ENCODE measurements at regions not wholly inside any gene's neighbourhood (a gene's known extent, or its start where the extent isn't known, plus 50 kb on each side); places are given as distances from the start of the nearest gene placed in this dataset.

DNA sequence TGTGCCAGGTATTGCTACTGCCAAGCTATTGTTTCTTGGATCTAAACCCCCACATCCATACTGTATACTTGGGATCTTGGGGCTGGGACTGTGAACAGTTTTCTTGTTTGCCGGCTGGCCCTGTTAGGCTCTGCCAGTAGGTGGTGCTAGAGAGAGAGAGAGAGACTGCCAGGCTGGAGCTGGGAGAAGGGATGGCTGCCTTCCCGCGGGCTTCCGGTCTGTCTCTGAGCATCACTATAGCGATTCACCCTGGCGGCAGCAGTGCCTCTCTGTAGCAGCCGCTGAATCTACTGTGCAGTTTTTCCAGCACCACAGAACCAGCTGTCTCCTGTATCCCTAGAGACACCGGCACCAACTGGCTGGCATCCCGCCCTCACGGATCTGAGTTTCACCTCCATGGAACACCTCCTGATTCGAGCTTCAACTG, 201.2 kb downstream of the UTP18 start:
- WGBS, result 64% methylated on average over 11 of the region's 11 CpGs
- H3K27me3 ChIP-seq, result no peaks in the 10 kb centered on the region
- no peak for TF ChIP-seq POLR2A (IDR thresholded peaks at IDR 0.05; ENCODE audit: low read depth)
- TF ChIP-seq, protein P1, sequence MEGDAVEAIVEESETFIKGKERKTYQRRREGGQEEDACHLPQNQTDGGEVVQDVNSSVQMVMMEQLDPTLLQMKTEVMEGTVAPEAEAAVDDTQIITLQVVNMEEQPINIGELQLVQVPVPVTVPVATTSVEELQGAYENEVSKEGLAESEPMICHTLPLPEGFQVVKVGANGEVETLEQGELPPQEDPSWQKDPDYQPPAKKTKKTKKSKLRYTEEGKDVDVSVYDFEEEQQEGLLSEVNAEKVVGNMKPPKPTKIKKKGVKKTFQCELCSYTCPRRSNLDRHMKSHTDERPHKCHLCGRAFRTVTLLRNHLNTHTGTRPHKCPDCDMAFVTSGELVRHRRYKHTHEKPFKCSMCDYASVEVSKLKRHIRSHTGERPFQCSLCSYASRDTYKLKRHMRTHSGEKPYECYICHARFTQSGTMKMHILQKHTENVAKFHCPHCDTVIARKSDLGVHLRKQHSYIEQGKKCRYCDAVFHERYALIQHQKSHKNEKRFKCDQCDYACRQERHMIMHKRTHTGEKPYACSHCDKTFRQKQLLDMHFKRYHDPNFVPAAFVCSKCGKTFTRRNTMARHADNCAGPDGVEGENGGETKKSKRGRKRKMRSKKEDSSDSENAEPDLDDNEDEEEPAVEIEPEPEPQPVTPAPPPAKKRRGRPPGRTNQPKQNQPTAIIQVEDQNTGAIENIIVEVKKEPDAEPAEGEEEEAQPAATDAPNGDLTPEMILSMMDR (IDR thresholded peaks at IDR 0.05), result peak; percentile 36 to 82 (median 49)
- intact Hi-C loops (cut with DNase I), result no loop called here
- H3K9me3 ChIP-seq, result no peaks in the 10 kb centered on the region
- no peak overlapping the region for H3K27ac ChIP-seq (replicated peaks in 1 of 4)
- peak; percentile 89 for DNase-seq (ENCODE audit: extremely low spot score)
- H3K4me3 ChIP-seq, result no peak overlapping the region
- no peaks in the 10 kb centered on the region for H3K36me3 ChIP-seq
- H3K4me1 ChIP-seq, result peaks cover 0 to 8% (median 7%) of the 10 kb centered on the region in 4 donors

DNA sequence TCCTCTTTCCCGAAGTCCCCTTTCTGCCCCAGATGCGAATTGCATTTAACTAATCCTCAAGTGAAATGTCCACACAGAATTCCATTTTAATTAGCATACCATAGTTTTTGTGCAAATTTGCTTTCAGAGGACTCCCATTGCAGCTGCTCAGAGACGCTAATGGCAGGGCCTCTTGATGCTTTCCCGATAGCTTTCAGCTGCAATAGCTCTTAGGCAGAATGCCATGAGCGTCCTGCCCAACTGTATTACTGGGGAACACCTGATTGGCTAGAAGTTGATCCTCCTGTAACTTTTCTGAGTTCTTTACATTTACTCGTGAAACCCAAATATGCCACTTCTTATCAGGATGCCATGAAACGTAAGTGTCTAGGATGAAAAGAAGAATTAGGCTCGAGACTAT, 203.0 kb downstream of the UTP18 start:
- intact Hi-C loops (cut with DNase I), result no loop called here
- DNase-seq (ENCODE audit: extremely low spot score), result peak; percentile 39

DNA sequence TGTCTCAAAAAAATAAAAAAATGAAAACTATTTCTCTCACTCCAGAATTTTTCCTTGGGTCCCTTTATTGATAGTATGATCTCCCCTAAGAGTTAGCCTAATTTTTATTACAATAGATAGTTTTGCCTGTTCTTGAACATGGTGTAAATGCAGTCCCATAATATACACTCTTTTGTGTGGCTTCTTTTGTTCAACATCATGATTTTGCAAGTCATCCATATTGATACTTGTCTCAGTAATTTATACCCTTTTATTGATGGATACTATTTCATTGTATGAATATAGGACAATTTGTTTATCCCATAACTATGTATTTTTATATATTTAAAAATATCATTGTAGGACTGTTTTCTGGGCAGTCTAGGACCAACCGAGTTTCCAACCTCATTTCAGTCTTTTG, 207.0 kb downstream of the UTP18 start:
- DNase-seq (ENCODE audit: extremely low spot score), result no peak
- no peak overlapping the region for H3K27ac ChIP-seq (replicated peaks in 1 of 4)
- TF ChIP-seq EP300 (IDR thresholded peaks at IDR 0.05) (no peak), POLR2AphosphoS5 (IDR thresholded peaks at IDR 0.05) (no peak), POLR2A (IDR thresholded peaks at IDR 0.05; ENCODE audit: low read depth) (no peak)
- TF ChIP-seq, protein P1 (IDR thresholded peaks at IDR 0.05), result no peak
- no peaks in the 10 kb centered on the region for H3K9me3 ChIP-seq
- 88% methylated on average over 1 of the region's 1 CpG for WGBS
- H3K4me3 ChIP-seq, result no peak overlapping the region
- H3K4me1 ChIP-seq, result no peaks in the 10 kb centered on the region
- intact Hi-C loops (cut with DNase I), result no loop called here
- H3K36me3 ChIP-seq, result no peaks in the 10 kb centered on the region
- H3K27me3 ChIP-seq, result peaks cover 0 to 4% (median 0%) of the 10 kb centered on the region in 4 donors

More for the DNA sequence above, 203.0 kb downstream of the UTP18 start:
- Histone ChIP-seq H3K4me1 (no peaks in the 10 kb centered on the region), H3K9me3 (no peaks in the 10 kb centered on the region), H3K36me3 (no peaks in the 10 kb centered on the region), H3K27ac (replicated peaks in 1 of 4) (no peak overlapping the region), H3K4me3 (no peak overlapping the region), H3K27me3 (no peaks in the 10 kb centered on the region)
- WGBS, result 70% methylated on average over 8 of the region's 8 CpGs
- TF ChIP-seq EP300 (IDR thresholded peaks at IDR 0.05), result no peak
- TF ChIP-seq POLR2A (IDR thresholded peaks at IDR 0.05; ENCODE audit: low read depth), result no peak
- no peak for TF ChIP-seq POLR2AphosphoS5 (IDR thresholded peaks at IDR 0.05)
- TF ChIP-seq, protein P1 (IDR thresholded peaks at IDR 0.05), result no peak

DNA sequence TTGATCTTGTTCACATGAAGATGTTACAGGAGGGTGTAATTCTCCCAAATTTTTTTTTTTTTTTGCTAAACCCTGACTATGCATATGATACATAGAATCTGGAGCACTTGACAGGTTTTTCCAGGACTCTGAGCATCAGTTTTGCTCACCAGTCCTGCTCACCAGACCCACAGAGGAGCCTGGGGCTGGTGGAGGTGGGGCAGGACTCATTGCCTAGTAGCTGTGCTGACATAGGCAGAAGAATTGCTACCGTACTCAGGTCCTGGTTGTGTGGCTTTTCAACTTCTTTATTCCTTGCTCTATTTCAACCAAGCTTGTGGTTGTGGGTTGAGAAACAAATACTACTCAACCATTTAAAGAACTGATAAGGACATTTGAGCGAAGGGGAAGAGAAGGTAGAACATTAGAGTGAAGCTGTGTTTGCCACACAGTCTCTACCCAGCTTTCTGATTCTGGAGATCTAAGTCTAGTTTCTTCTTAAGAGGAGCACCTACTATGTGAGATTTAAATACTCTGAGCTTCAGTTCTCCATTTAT, 212.4 kb downstream of the UTP18 start:
- 70% methylated on average over 2 of the region's 2 CpGs for WGBS
- TF ChIP-seq POLR2A (IDR thresholded peaks at IDR 0.05; ENCODE audit: low read depth) (no peak), EP300 (IDR thresholded peaks at IDR 0.05) (no peak), POLR2AphosphoS5 (IDR thresholded peaks at IDR 0.05) (no peak)
- TF ChIP-seq, protein P1 (IDR thresholded peaks at IDR 0.05), result no peak
- Histone ChIP-seq H3K27me3 (peaks cover 0 to 15% (median 0%) of the 10 kb centered on the region in 4 donors), H3K27ac (replicated peaks in 1 of 4) (no peak overlapping the region), H3K9me3 (no peaks in the 10 kb centered on the region), H3K4me3 (no peak overlapping the region), H3K4me1 (no peaks in the 10 kb centered on the region), H3K36me3 (no peaks in the 10 kb centered on the region)
- intact Hi-C loops (cut with DNase I), result no loop called here
- no peak for DNase-seq (ENCODE audit: extremely low spot score)

DNA sequence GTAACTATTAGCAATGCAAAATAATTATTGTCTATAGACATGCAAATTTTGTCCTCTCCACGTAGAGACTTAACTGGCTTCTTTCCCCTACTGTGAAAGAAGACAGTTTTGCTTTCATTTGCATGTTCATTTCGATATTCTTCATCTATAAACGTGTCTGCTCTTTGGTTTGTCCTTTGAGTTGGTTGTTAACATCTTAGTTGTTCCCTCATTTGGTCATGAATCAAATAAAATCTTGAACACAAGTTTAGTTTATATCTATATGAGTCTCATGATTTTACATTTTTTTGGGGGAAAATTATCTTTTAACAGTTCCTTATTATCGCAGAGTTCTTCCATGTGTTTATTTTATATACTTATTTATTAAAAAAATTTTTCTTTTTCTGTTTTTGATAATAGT, 214.4 kb downstream of the UTP18 start:
- TF ChIP-seq EP300 (IDR thresholded peaks at IDR 0.05), result no peak
- no peak for TF ChIP-seq POLR2A (IDR thresholded peaks at IDR 0.05; ENCODE audit: low read depth)
- TF ChIP-seq, protein P1 (IDR thresholded peaks at IDR 0.05), result no peak
- no peak for TF ChIP-seq POLR2AphosphoS5 (IDR thresholded peaks at IDR 0.05)
- DNase-seq (ENCODE audit: extremely low spot score), result no peak
- H3K4me1 ChIP-seq, result no peaks in the 10 kb centered on the region
- intact Hi-C loops (cut with DNase I), result no loop called here
- H3K36me3 ChIP-seq, result no peaks in the 10 kb centered on the region
- H3K4me3 ChIP-seq, result no peak overlapping the region
- no peak overlapping the region for H3K27ac ChIP-seq (replicated peaks in 1 of 4)
- H3K27me3 ChIP-seq, result peaks cover 0 to 12% (median 0%) of the 10 kb centered on the region in 4 donors
- H3K9me3 ChIP-seq, result no peaks in the 10 kb centered on the region
- WGBS, result 66% methylated on average over 4 of the region's 4 CpGs

Measured in esophagus muscularis mucosa (tissue), 4 donors.